ENCODE measurements at regions not wholly inside any gene's neighbourhood (a gene's known extent, or its start where the extent isn't known, plus 50 kb on each side); places are given as distances from the start of the nearest gene placed in this dataset.
"Not testable (repeated sequence)": the region's sequence is repeated elsewhere in the genome, so short reads cannot be mapped to it uniquely, and the experiment has no call there.

GRCh38 chrX:3896755-3897154 is 183.3 kb upstream of the PRKX start:
- TF ChIP-seq CTCF, EP300 (IDR thresholded peaks at IDR 0.05): not testable (repeated sequence)

All from sigmoid colon (tissue), 4 donors.